ACC112 (cell line): ENCODE measurements at regions not wholly inside any gene's neighbourhood (a gene's known extent, or its start where the extent isn't known, plus 50 kb on each side); places are given as distances from the start of the nearest gene placed in this dataset.

ENCODE experiments used
- H2AFZ ChIP-seq: fragments of 200-600 bp; sonication (generic); one replicate; pipeline ENCODE4 v1.6.0; 2017; ENCODE audit warnings: antibody characterized with exemption, low read length; ENCODE audit not compliant: unreplicated experiment
- H3K27ac ChIP-seq: fragments of 200-600 bp; sonication (generic); 2 replicates; pipeline ENCODE4 v1.5.1; 2014; ENCODE audit warnings: low read depth, mild to moderate bottlenecking, antibody characterized with exemption, low read length, moderate library complexity
- H3K27me3 ChIP-seq: fragments of 200-600 bp; sonication (generic); 2 replicates; pipeline ENCODE4 v1.6.1; 2014; ENCODE audit warnings: mild to moderate bottlenecking, antibody characterized with exemption, low read length, moderate library complexity, mixed read lengths; ENCODE audit not compliant: insufficient read depth
- H3K36me3 ChIP-seq: fragments of 200-600 bp; sonication (generic); 2 replicates; pipeline ENCODE4 v1.6.1; 2016; ENCODE audit warnings: mild to moderate bottlenecking, antibody characterized with exemption, low read length, moderate library complexity, mixed read lengths; ENCODE audit not compliant: insufficient read depth
- H3K4me1 ChIP-seq: fragments of 200-600 bp; sonication (generic); one replicate; pipeline ENCODE4 v1.6.1; 2016; ENCODE audit warnings: low read length, mixed read lengths; ENCODE audit not compliant: insufficient read depth, unreplicated experiment, control insufficient read depth
- H3K4me3 ChIP-seq: fragments of 200-600 bp; sonication (generic); 2 replicates; pipeline ENCODE4 v1.5.1; 2014; ENCODE audit warnings: mild to moderate bottlenecking, low read depth, low read length
- H3K79me2 ChIP-seq: fragments of 200-600 bp; sonication (generic); one replicate; pipeline ENCODE4 v1.6.0; 2016; ENCODE audit warnings: low read length; ENCODE audit not compliant: control insufficient read depth, unreplicated experiment, insufficient read depth

- Histone ChIP-seq H3K4me1 (no peaks in the 10 kb centered on the region), H3K27ac (no peak overlapping the region), H3K79me2 (no peaks in the 10 kb centered on the region), H3K4me3 (no peak overlapping the region), H3K27me3 (peaks cover 5% of the 10 kb centered on the region; the same call in 1 of the 2 replicates), H3K36me3 (no peaks in the 10 kb centered on the region), H2AFZ (no peak overlapping the region)
These were observed 482.0 kb downstream of the SNAPC1 start for GRCh38 chr14:62244221-62244620.

DNA sequence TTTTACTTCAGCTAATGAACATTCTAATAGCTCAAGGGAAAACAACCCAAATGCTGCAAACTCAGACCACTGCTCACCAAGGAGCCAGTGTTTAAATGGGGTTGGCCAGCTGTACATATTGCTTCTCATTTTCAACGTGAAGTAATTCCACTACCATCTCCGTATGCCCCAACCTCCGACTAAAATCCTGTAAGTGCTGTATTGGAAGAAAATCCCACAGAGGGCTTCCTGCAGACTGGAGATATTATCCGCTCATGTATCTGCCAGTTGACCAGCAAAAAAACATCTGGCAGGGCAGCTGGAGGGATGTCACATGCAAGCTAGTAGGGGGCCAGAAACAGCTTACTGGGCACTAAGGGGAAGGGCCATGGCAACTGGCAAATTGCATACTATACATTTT is 485.0 kb downstream of the SNAPC1 start:
- H3K27me3 ChIP-seq = 0 out of 2 replicates have a peak, but pooled peaks cover 2% of the 10 kb centered on the region
- H3K4me1 ChIP-seq = no peaks in the 10 kb centered on the region
- H3K79me2 ChIP-seq = no peaks in the 10 kb centered on the region
- H2AFZ ChIP-seq = no peak overlapping the region
- H3K36me3 ChIP-seq = no peaks in the 10 kb centered on the region
- no peak overlapping the region for H3K4me3 ChIP-seq
- H3K27ac ChIP-seq = no peak overlapping the region

DNA sequence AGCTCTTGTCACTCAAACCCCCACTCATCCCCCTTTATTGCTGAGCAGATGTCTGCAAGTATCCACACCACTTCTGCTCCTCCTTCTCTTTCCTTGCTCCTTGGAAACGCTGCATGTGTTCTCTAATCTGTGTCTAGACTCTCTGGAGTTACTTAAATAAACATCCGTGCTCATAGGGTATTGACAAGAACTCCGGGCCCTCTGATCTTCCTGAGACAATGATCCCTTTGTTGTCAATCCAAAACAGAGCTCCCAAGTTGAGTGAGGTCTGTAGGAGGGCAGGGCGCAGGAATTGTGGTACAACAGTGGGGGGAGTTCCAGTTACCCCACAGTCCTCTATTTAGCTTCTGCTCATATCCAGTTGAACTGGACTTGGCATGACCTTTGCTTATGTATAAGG is 489.0 kb downstream of the SNAPC1 start:
- H3K36me3 ChIP-seq = no peaks in the 10 kb centered on the region
- H2AFZ ChIP-seq = no peak overlapping the region
- no peak overlapping the region for H3K27ac ChIP-seq
- no peaks in the 10 kb centered on the region for H3K27me3 ChIP-seq
- no peaks in the 10 kb centered on the region for H3K4me1 ChIP-seq
- no peak overlapping the region for H3K4me3 ChIP-seq
- no peaks in the 10 kb centered on the region for H3K79me2 ChIP-seq

DNA sequence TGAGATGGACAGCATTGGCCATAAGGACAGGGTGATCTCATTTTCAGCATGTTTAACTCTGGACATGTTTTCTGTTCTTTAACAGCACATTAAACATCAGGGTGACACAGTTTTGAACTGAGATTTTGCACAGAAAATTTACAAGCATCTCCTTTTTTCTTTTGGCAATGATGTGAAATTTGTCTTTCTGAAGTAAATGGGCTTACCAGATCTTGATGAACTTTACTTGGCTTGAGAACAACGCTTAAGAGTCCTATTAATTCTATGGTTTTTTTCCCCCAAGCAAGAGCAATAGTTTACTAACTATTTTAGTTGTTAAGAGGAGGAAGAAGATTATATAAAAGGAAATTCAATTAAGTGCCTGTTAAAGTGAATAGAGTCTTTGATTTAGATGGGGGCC is 491.0 kb downstream of the SNAPC1 start:
- Histone ChIP-seq H3K36me3 (no peaks in the 10 kb centered on the region), H3K27ac (no peak overlapping the region), H2AFZ (no peak overlapping the region), H3K4me1 (no peaks in the 10 kb centered on the region), H3K27me3 (no peaks in the 10 kb centered on the region), H3K79me2 (no peaks in the 10 kb centered on the region), H3K4me3 (no peak overlapping the region)

GRCh38 chr14:62253911-62254310 is 491.7 kb downstream of the SNAPC1 start:
- no peaks in the 10 kb centered on the region for H3K79me2 ChIP-seq
- H3K4me3 ChIP-seq = no peak overlapping the region
- no peak overlapping the region for H3K27ac ChIP-seq
- H2AFZ ChIP-seq = no peak overlapping the region
- no peaks in the 10 kb centered on the region for H3K4me1 ChIP-seq
- H3K36me3 ChIP-seq = no peaks in the 10 kb centered on the region
- H3K27me3 ChIP-seq = no peaks in the 10 kb centered on the region

GRCh38 chr14:62269204-62269603 is 507.0 kb downstream of the SNAPC1 start:
- H2AFZ ChIP-seq = no peak overlapping the region
- H3K4me1 ChIP-seq = no peaks in the 10 kb centered on the region
- no peaks in the 10 kb centered on the region for H3K36me3 ChIP-seq
- H3K79me2 ChIP-seq = no peaks in the 10 kb centered on the region
- no peaks in the 10 kb centered on the region; the same call in 1 of the 2 replicates for H3K27me3 ChIP-seq
- no peak overlapping the region for H3K27ac ChIP-seq
- no peak overlapping the region for H3K4me3 ChIP-seq

- Histone ChIP-seq H3K27me3 (no peaks in the 10 kb centered on the region; the same call in 1 of the 2 replicates), H3K27ac (no peak overlapping the region), H3K4me3 (no peak overlapping the region), H3K79me2 (no peaks in the 10 kb centered on the region), H3K36me3 (no peaks in the 10 kb centered on the region), H2AFZ (no peak overlapping the region), H3K4me1 (no peaks in the 10 kb centered on the region)
These were observed 508.0 kb downstream of the SNAPC1 start for GRCh38 chr14:62270236-62270635.

DNA sequence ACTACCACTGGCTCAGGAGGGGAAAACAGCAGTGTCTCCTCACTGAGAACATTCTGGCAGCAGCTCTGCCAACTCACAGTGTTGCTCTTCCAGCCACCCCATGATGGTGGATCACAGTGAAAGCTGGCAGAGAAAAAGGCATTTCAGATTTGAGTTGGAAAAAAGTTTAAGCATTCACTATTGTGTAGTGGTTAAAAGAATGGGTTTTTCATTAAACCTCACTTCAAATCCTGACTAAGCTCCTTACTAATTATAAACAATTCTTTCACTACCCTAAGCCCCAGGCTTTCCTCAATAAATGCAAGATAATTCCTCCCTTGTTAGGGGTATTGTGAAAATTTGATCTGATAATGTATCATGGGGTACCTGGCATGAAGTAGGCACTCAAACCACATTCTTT is 518.1 kb downstream of the SNAPC1 start:
- Histone ChIP-seq H3K27ac (no peak overlapping the region), H3K36me3 (no peaks in the 10 kb centered on the region), H3K79me2 (no peaks in the 10 kb centered on the region), H3K4me3 (no peak overlapping the region), H2AFZ (no peak overlapping the region), H3K4me1 (no peaks in the 10 kb centered on the region), H3K27me3 (no peaks in the 10 kb centered on the region)

- no peak overlapping the region for H2AFZ ChIP-seq
- no peaks in the 10 kb centered on the region for H3K4me1 ChIP-seq
- no peak overlapping the region for H3K4me3 ChIP-seq
- no peaks in the 10 kb centered on the region for H3K36me3 ChIP-seq
- H3K27ac ChIP-seq = no peak overlapping the region
- H3K27me3 ChIP-seq = no peaks in the 10 kb centered on the region
- H3K79me2 ChIP-seq = no peaks in the 10 kb centered on the region
These were observed 521.6 kb downstream of the SNAPC1 start for GRCh38 chr14:62283837-62284236.

- H3K36me3 ChIP-seq = no peaks in the 10 kb centered on the region
- no peak overlapping the region for H2AFZ ChIP-seq
- H3K79me2 ChIP-seq = no peaks in the 10 kb centered on the region
- H3K27ac ChIP-seq = no peak overlapping the region
- H3K4me3 ChIP-seq = no peak overlapping the region
- no peaks in the 10 kb centered on the region for H3K27me3 ChIP-seq
- no peaks in the 10 kb centered on the region for H3K4me1 ChIP-seq
These were observed 527.3 kb downstream of the SNAPC1 start for GRCh38 chr14:62289471-62289870.

- Histone ChIP-seq H3K36me3 (no peaks in the 10 kb centered on the region), H3K4me1 (no peaks in the 10 kb centered on the region), H3K27me3 (no peaks in the 10 kb centered on the region), H3K79me2 (no peaks in the 10 kb centered on the region), H2AFZ (no peak overlapping the region), H3K27ac (no peak overlapping the region), H3K4me3 (no peak overlapping the region)
These were observed 538.9 kb downstream of the SNAPC1 start for GRCh38 chr14:62301080-62301479.
